ENCODE measurements at regions not wholly inside any gene's neighbourhood (a gene's known extent, or its start where the extent isn't known, plus 50 kb on each side); places are given as distances from the start of the nearest gene placed in this dataset.

DNA sequence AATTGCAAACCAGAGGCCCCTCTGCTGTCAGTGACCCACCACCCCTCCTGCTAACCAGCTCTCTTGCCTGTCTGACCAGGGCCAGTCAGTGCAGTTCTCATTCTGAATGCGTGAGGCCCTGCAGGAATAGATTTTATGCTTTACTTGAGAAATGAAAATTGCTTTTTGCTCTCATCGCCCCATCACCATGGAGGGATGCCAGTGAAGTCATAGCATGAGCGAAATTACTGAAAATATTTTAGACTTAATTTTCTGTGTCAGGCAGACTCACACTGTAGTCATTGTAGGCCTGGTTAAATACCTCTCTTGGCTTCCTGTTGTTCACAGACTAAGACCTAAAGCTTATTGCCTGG lies 490.5 kb upstream of the CDH5 start:
- TF ChIP-seq FOXA1 (IDR thresholded peaks at IDR 0.05) = no peak
- TF ChIP-seq SP1 (IDR thresholded peaks at IDR 0.05) = no peak
- TF ChIP-seq FOXM1 (IDR thresholded peaks at IDR 0.05; ENCODE audit: borderline replicate concordance) = no peak
- no peak for TF ChIP-seq CTBP1 (IDR thresholded peaks at IDR 0.05; ENCODE audit: borderline replicate concordance)
- no peak for TF ChIP-seq FOXK2 (IDR thresholded peaks at IDR 0.05)
- no peak for TF ChIP-seq ZNF384 (IDR thresholded peaks at IDR 0.05)
- no peak for TF ChIP-seq LEF1 (IDR thresholded peaks at IDR 0.05; ENCODE audit: borderline replicate concordance)
- no peak for TF ChIP-seq L3MBTL2 (conservative IDR thresholded peaks at IDR 0.05)
- TF ChIP-seq, protein P1, sequence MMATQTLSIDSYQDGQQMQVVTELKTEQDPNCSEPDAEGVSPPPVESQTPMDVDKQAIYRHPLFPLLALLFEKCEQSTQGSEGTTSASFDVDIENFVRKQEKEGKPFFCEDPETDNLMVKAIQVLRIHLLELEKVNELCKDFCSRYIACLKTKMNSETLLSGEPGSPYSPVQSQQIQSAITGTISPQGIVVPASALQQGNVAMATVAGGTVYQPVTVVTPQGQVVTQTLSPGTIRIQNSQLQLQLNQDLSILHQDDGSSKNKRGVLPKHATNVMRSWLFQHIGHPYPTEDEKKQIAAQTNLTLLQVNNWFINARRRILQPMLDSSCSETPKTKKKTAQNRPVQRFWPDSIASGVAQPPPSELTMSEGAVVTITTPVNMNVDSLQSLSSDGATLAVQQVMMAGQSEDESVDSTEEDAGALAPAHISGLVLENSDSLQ (IDR thresholded peaks at IDR 0.05) = no peak
- TF ChIP-seq NFRKB (IDR thresholded peaks at IDR 0.05) = no peak
- POLR2A ChIA-PET = no interaction called here
- no peak for DNase-seq (ENCODE audit: extremely low spot score)
- CTCF ChIA-PET = no interaction called here

DNA sequence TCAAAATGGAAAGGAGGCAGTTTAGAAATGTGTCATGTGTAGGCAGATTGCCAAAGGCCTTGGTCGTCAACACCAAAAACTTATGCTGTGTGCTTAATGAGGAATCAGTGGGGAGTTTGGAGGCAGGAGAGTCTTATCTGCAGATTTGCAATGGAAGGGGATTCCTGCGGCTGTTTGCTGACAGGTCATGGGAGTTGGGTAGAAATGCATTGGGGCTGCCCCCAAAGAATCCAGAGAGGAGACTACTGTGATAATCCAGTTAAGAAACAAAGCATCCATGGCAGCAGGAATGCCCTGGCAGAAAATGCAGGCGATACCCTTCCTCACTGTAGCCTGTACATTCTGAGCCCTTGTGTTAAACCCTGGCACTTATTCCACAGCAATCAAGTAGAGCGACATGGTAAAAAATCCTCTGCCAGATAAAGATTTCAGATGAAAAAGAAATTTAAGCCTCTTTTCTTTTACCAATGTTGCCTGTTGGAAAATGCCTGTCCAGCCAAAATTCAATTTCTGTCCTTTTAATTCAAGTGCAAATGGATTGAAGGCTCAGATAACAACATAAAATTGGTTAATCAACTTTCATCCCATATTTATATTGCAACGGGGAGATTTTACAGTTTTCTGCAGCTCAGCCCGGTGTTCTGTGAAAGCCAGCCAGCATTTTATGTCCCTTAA lies 491.0 kb upstream of the CDH5 start:
- ChIA-PET CTCF (no interaction called here), POLR2A (no interaction called here)
- TF ChIP-seq NFRKB (IDR thresholded peaks at IDR 0.05) = no peak
- no peak for TF ChIP-seq SP1 (IDR thresholded peaks at IDR 0.05)
- TF ChIP-seq, protein P1 (IDR thresholded peaks at IDR 0.05) = no peak
- TF ChIP-seq ARNT (IDR thresholded peaks at IDR 0.05) = no peak
- TF ChIP-seq SUZ12 (IDR thresholded peaks at IDR 0.05) = no peak
- no peak for TF ChIP-seq FOXK2 (IDR thresholded peaks at IDR 0.05)
- no peak for TF ChIP-seq ZNF384 (IDR thresholded peaks at IDR 0.05)
- TF ChIP-seq L3MBTL2 (conservative IDR thresholded peaks at IDR 0.05) = no peak
- no peak for TF ChIP-seq CTBP1 (IDR thresholded peaks at IDR 0.05; ENCODE audit: borderline replicate concordance)
- TF ChIP-seq BHLHE40 (IDR thresholded peaks at IDR 0.05; ENCODE audit: borderline replicate concordance) = no peak
- TF ChIP-seq FOXA1 (IDR thresholded peaks at IDR 0.05) = no peak
- no peak for TF ChIP-seq TARDBP (IDR thresholded peaks at IDR 0.05)
- TF ChIP-seq HDGF (IDR thresholded peaks at IDR 0.05; ENCODE audit: borderline replicate concordance) = no peak
- TF ChIP-seq LEF1 (IDR thresholded peaks at IDR 0.05; ENCODE audit: borderline replicate concordance) = no peak
- no peak for TF ChIP-seq ELF4 (IDR thresholded peaks at IDR 0.05)
- no peak for TF ChIP-seq FOXM1 (IDR thresholded peaks at IDR 0.05; ENCODE audit: borderline replicate concordance)
- DNase-seq (ENCODE audit: extremely low spot score) = no peak

DNA sequence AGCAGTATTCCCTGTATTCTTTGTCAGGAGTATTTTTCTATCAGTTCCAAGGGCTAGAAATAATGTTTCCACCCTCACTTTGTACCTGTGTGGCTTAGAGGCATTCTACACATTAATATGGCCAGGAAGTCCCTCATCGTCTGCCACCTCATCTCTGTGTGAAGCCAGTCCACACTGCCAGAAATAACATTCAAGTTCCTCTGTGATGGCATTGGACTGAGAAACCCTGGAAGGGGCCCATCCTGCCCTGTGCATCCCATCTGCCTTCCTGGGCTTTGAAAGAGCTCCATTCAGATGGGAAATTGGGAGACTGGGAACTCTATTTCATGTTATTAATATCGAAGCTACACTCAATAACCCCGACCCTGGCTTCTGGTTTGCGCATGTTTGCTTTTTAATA lies 497.2 kb upstream of the CDH5 start:
- POLR2A ChIA-PET = no interaction called here
- DNase-seq (ENCODE audit: extremely low spot score) = no peak
- CTCF ChIA-PET = no interaction called here
- no peak for TF ChIP-seq L3MBTL2 (conservative IDR thresholded peaks at IDR 0.05)
- TF ChIP-seq ARNT (IDR thresholded peaks at IDR 0.05) = no peak
- TF ChIP-seq ZNF384 (IDR thresholded peaks at IDR 0.05) = no peak
- no peak for TF ChIP-seq FOXK2 (IDR thresholded peaks at IDR 0.05)
- no peak for TF ChIP-seq HDGF (IDR thresholded peaks at IDR 0.05; ENCODE audit: borderline replicate concordance)
- no peak for TF ChIP-seq NFRKB (IDR thresholded peaks at IDR 0.05)
- TF ChIP-seq TARDBP (IDR thresholded peaks at IDR 0.05) = no peak
- TF ChIP-seq ELF4 (IDR thresholded peaks at IDR 0.05) = no peak
- no peak for TF ChIP-seq SP1 (IDR thresholded peaks at IDR 0.05)
- no peak for TF ChIP-seq SUZ12 (IDR thresholded peaks at IDR 0.05)
- TF ChIP-seq FOXM1 (IDR thresholded peaks at IDR 0.05; ENCODE audit: borderline replicate concordance) = no peak
- TF ChIP-seq BHLHE40 (IDR thresholded peaks at IDR 0.05; ENCODE audit: borderline replicate concordance) = no peak
- TF ChIP-seq CTBP1 (IDR thresholded peaks at IDR 0.05; ENCODE audit: borderline replicate concordance) = no peak
- TF ChIP-seq, protein P1 (IDR thresholded peaks at IDR 0.05) = no peak
- TF ChIP-seq LEF1 (IDR thresholded peaks at IDR 0.05; ENCODE audit: borderline replicate concordance) = no peak
- TF ChIP-seq FOXA1 (IDR thresholded peaks at IDR 0.05) = no peak

DNA sequence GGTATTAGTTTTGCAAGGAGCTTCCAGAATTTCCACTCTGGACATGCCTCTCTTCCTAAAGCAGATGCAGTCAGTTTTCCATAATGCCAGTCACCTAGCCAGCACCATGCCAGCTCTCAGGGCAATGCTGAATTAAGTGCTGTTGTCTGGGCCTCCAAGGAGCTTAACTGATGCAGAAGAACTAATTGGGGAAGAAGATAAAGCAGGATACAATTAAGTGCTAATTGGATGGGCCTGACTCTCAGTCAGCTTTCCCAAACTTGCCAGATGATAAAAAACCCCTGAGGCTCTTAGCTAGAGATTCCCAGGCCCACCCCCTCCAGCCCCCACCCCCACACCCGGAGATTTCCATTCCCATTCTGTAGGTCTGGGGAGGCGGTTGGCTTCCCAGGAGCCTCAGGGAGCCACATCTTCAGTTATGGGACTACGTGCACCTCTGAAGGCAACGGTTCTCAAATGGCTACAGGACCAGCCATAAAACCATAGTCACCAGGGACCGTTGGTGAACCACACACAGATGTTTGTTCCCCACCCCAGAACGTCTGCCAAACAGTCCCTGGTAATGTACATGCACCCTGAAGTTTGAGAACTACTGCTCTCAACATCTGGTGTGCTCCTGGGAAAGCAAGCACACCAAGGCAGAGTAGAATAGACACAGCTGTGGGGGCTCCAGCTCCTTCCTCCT lies 499.1 kb upstream of the CDH5 start:
- POLR2A ChIA-PET = no interaction called here
- CTCF ChIA-PET = no interaction called here
- TF ChIP-seq HDGF (IDR thresholded peaks at IDR 0.05; ENCODE audit: borderline replicate concordance) (no peak), ZNF384 (IDR thresholded peaks at IDR 0.05) (no peak), FOXM1 (IDR thresholded peaks at IDR 0.05; ENCODE audit: borderline replicate concordance) (no peak), NFRKB (IDR thresholded peaks at IDR 0.05) (no peak), BHLHE40 (IDR thresholded peaks at IDR 0.05; ENCODE audit: borderline replicate concordance) (no peak), ELF4 (IDR thresholded peaks at IDR 0.05) (no peak)
- DNase-seq (ENCODE audit: extremely low spot score) = no peak

DNA sequence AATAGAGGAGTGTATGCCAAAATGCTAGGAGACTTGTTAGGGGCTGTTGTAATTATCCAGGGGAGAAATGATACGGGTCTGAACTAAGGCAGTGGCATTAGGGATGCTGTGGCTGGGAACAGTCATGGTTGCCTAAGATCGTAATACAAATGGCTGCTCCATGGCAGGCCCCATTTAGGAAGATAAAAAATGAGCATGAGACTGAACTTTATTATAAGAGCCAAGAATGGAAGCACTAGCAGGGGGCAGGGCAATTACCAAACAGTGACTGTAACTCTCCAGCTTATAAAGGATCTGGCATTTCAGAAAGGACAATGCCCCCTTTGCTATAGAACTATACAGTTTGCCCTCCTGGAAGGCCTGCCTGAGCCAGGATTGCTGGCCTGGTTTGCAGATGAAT lies 503.3 kb upstream of the CDH5 start:
- CTCF ChIA-PET = no interaction called here
- POLR2A ChIA-PET = no interaction called here
- DNase-seq (ENCODE audit: extremely low spot score) = no peak
- TF ChIP-seq FOXK2 (IDR thresholded peaks at IDR 0.05) (no peak), ARNT (IDR thresholded peaks at IDR 0.05) (no peak), BHLHE40 (IDR thresholded peaks at IDR 0.05; ENCODE audit: borderline replicate concordance) (no peak), CTBP1 (IDR thresholded peaks at IDR 0.05; ENCODE audit: borderline replicate concordance) (no peak), NFRKB (IDR thresholded peaks at IDR 0.05) (no peak), ELF4 (IDR thresholded peaks at IDR 0.05) (no peak), L3MBTL2 (conservative IDR thresholded peaks at IDR 0.05) (no peak), FOXA1 (IDR thresholded peaks at IDR 0.05) (no peak), TARDBP (IDR thresholded peaks at IDR 0.05) (no peak), SUZ12 (IDR thresholded peaks at IDR 0.05) (no peak), ZNF384 (IDR thresholded peaks at IDR 0.05) (no peak), SP1 (IDR thresholded peaks at IDR 0.05) (no peak), LEF1 (IDR thresholded peaks at IDR 0.05; ENCODE audit: borderline replicate concordance) (no peak), FOXM1 (IDR thresholded peaks at IDR 0.05; ENCODE audit: borderline replicate concordance) (no peak), HDGF (IDR thresholded peaks at IDR 0.05; ENCODE audit: borderline replicate concordance) (no peak)
- TF ChIP-seq, protein P1 (IDR thresholded peaks at IDR 0.05) = no peak

Measured in HEK293T (cell line).